CD4-positive, CD25-positive, alpha-beta regulatory T cell (primary cell): ENCODE measurements at regions not wholly inside any gene's neighbourhood (a gene's known extent, or its start where the extent isn't known, plus 50 kb on each side); places are given as distances from the start of the nearest gene placed in this dataset.
"Not testable (repeated sequence)": the region's sequence is repeated elsewhere in the genome, so short reads cannot be mapped to it uniquely, and the experiment has no call there.

Experiments
- ATAC-seq, 2 donors: fragments of 150-1000 bp; cut with Tn5 transposase; one replicate each; pipeline ENCODE4 v1.10.0; 2021; ENCODE audit warnings: low read depth in 2 of 2, moderate number of reproducible peaks in 2 of 2, moderate library complexity in 1 of 2
- DNase-seq, 3 donors: peaks; one replicate each; pipeline versions ENCODE4 v3.0.0 to v3.0.0-alpha.2; 2012 to 2022; ENCODE audit warnings: mixed read lengths in 1 of 3
- H3K27ac ChIP-seq: one replicate; pipeline ENCODE4 v1.7.0; 2013; ENCODE audit warnings: mild to moderate bottlenecking, low read length; ENCODE audit not compliant: insufficient read depth, poor library complexity, severe bottlenecking
- H3K27me3 ChIP-seq: one replicate; pipeline ENCODE4 v1.7.0; 2013; ENCODE audit warnings: low read length; ENCODE audit not compliant: control insufficient read depth, insufficient read depth
- H3K36me3 ChIP-seq: one replicate; pipeline ENCODE4 v1.7.0; 2013; ENCODE audit warnings: mild to moderate bottlenecking, low read length, moderate library complexity; ENCODE audit not compliant: control insufficient read depth, insufficient read depth
- H3K4me1 ChIP-seq: 2 replicates; pipeline ENCODE4 v1.7.0; 2013; ENCODE audit warnings: mild to moderate bottlenecking, low read length; ENCODE audit not compliant: insufficient read depth, control insufficient read depth, poor library complexity, severe bottlenecking
- H3K4me3 ChIP-seq: one replicate; pipeline ENCODE4 v1.7.0; 2013; ENCODE audit warnings: low read depth, mild to moderate bottlenecking, low read length, moderate library complexity
- H3K9me3 ChIP-seq, 2 experiments: 1 replicate in 1 of 2; 2 replicates in 1 of 2; pipeline ENCODE4 v1.7.0; 2013; ENCODE audit warnings: low read length in 2 of 2, mild to moderate bottlenecking in 1 of 2, moderate library complexity in 1 of 2; ENCODE audit not compliant: control insufficient read depth in 2 of 2
- H3K27ac Mint-ChIP-seq, 3 donors: one replicate each; pipeline ENCODE4 v1.8.0; 2020 to 2022; ENCODE audit warnings: mild to moderate bottlenecking in 3 of 3, mixed read lengths in 3 of 3, moderate library complexity in 2 of 3
- H3K27me3 Mint-ChIP-seq: one replicate; pipeline ENCODE4 v1.8.0; 2022; ENCODE audit warnings: mild to moderate bottlenecking, mixed read lengths
- H3K36me3 Mint-ChIP-seq: one replicate; pipeline ENCODE4 v1.8.0; 2020; ENCODE audit warnings: mixed read lengths
- H3K4me1 Mint-ChIP-seq, 4 donors: one replicate each; pipeline ENCODE4 v1.8.0; 2020 to 2022; ENCODE audit warnings: mixed read lengths in 4 of 4, mild to moderate bottlenecking in 1 of 4
- H3K4me3 Mint-ChIP-seq, 4 donors: one replicate each; pipeline ENCODE4 v1.8.0; 2020 to 2022; ENCODE audit warnings: mild to moderate bottlenecking in 4 of 4, mixed read lengths in 4 of 4, moderate library complexity in 3 of 4
- H3K9me3 Mint-ChIP-seq, 7 donors: one replicate each; pipeline ENCODE4 v1.8.0; 2020 to 2022; ENCODE audit warnings: mixed read lengths in 7 of 7, mild to moderate bottlenecking in 3 of 7, moderate library complexity in 2 of 7

DNA sequence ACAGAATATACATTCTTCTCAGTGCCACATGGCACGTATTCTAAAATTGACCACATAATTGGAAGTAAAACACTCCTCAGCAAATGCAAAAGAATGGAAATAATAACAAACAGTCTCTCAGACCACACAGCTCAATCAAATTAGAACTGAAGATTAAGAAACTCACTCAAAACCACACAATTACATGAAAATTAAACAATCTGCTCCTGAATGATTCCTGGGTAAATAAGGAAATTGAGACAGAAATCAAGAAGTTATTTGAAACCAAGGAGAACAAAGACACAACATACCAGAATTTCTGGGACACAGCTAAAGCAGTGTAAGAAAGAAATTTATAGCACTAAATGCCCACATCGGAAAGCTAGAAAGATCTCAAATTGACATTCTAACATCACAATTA lies 637.3 kb downstream of the ANKRD50 start:
- not testable (repeated sequence) for H3K27me3 ChIP-seq, ATAC-seq
- peaks cover 13 to 17% of the 10 kb centered on the region in 2 experiments for H3K9me3 ChIP-seq

GRCh38 chr4:124079174-124079780 lies 633.3 kb downstream of the ANKRD50 start:
- DNase-seq, result no peak
- Mint-ChIP-seq H3K4me1 (no peaks in the 10 kb centered on the region), H3K27me3 (no peaks in the 10 kb centered on the region), H3K27ac (peak overlapping the region in 1 of 3 donors; percentile 18), H3K9me3 (peaks cover 2 to 25% (median 10%) of the 10 kb centered on the region in 7 donors), H3K4me3 (no peak overlapping the region), H3K36me3 (no peaks in the 10 kb centered on the region)
- Histone ChIP-seq H3K9me3 (peaks cover 0 to 1% of the 10 kb centered on the region in 2 experiments), H3K4me1 (no peaks in the 10 kb centered on the region), H3K36me3 (no peaks in the 10 kb centered on the region), H3K27me3 (no peaks in the 10 kb centered on the region), H3K27ac (no peak overlapping the region), H3K4me3 (no peak overlapping the region)
- no peak for ATAC-seq

More for the DNA sequence above, 637.3 kb downstream of the ANKRD50 start:
- H3K27ac Mint-ChIP-seq, H3K36me3 ChIP-seq, H3K36me3 Mint-ChIP-seq, H3K27ac ChIP-seq, H3K4me3 ChIP-seq, DNase-seq, H3K4me1 Mint-ChIP-seq, H3K4me1 ChIP-seq, H3K27me3 Mint-ChIP-seq, H3K4me3 Mint-ChIP-seq: not testable (repeated sequence)
- peaks cover 3 to 46% (median 11%) of the 10 kb centered on the region in 7 donors for H3K9me3 Mint-ChIP-seq

DNA sequence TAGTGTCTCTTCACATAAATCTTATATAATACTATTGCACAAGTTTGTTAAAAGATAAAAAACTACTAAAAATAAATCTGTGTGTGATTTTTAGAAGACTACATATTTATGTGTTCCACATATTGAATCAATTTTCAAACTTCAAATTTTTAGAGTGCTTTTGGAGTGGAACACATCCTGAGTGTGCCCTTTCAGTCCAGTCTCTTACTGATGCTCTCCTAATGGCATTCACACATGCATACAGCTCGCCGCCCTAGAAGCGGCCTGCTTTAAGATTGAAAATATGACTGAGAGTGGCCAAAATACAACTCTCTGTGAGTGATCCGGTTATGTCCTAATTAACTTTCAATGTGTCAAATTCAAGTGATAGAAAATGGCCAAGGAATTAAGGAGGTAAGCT lies 628.8 kb downstream of the ANKRD50 start:
- H3K27me3 ChIP-seq, result no peaks in the 10 kb centered on the region
- no peaks in the 10 kb centered on the region for H3K9me3 ChIP-seq
- H3K4me3 Mint-ChIP-seq, result no peak overlapping the region
- no peaks in the 10 kb centered on the region for H3K36me3 Mint-ChIP-seq
- no peak overlapping the region for H3K4me3 ChIP-seq
- H3K27ac Mint-ChIP-seq, result no peak overlapping the region
- no peaks in the 10 kb centered on the region for H3K4me1 ChIP-seq
- H3K9me3 Mint-ChIP-seq, result peaks cover 2 to 14% (median 4%) of the 10 kb centered on the region in 7 donors
- no peak for DNase-seq
- no peaks in the 10 kb centered on the region for H3K4me1 Mint-ChIP-seq
- H3K27ac ChIP-seq, result no peak overlapping the region
- H3K36me3 ChIP-seq, result no peaks in the 10 kb centered on the region
- ATAC-seq, result no peak
- no peaks in the 10 kb centered on the region for H3K27me3 Mint-ChIP-seq

DNA sequence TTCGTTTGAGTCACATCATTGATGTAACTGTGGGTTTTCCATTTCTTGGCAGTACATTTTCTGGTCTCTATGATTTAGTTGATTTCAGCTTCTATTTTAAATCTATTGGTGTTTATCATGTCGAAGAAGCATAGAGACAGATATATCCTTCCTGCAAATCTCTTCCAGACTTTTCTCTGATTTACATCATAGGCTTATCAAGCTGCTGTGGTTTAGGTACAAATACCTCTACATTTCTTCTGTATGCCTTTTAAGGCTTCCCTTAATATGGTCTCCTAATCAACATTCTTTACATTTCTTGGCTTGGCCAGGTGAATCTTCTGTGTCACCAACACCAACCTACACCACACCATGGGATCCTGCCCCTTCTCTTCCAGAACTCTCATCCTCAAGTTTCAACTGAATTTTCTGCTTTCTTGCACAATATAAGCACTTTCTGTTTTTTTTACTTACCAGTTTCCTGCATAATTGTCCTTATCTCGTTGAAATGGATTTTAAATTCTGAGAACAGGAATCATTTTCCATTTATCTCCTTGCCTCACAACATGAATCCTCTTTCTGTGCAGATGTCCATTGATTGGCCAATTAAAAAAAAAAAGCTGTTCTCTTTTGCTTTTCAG lies 626.9 kb downstream of the ANKRD50 start:
- no peaks in the 10 kb centered on the region for H3K27me3 ChIP-seq
- Mint-ChIP-seq H3K9me3 (peaks cover 0 to 6% (median 2%) of the 10 kb centered on the region in 7 donors), H3K4me1 (no peaks in the 10 kb centered on the region), H3K27ac (no peak overlapping the region), H3K4me3 (no peak overlapping the region), H3K36me3 (no peaks in the 10 kb centered on the region), H3K27me3 (no peaks in the 10 kb centered on the region)
- H3K36me3 ChIP-seq, result no peaks in the 10 kb centered on the region
- H3K9me3 ChIP-seq, result no peaks in the 10 kb centered on the region
- H3K27ac ChIP-seq, result no peak overlapping the region
- ATAC-seq (no peak), DNase-seq (no peak)
- no peak overlapping the region for H3K4me3 ChIP-seq
- no peaks in the 10 kb centered on the region for H3K4me1 ChIP-seq

GRCh38 chr4:124090021-124090420 lies 622.5 kb downstream of the ANKRD50 start:
- Mint-ChIP-seq H3K4me3 (no peak overlapping the region), H3K27me3 (no peaks in the 10 kb centered on the region), H3K36me3 (no peaks in the 10 kb centered on the region), H3K27ac (no peak overlapping the region), H3K9me3 (peaks cover 0 to 19% (median 4%) of the 10 kb centered on the region in 7 donors), H3K4me1 (no peaks in the 10 kb centered on the region)
- no peaks in the 10 kb centered on the region for H3K9me3 ChIP-seq
- H3K4me3 ChIP-seq, result no peak overlapping the region
- no peaks in the 10 kb centered on the region for H3K4me1 ChIP-seq
- no peak overlapping the region for H3K27ac ChIP-seq
- no peaks in the 10 kb centered on the region for H3K27me3 ChIP-seq
- DNase-seq (no peak), ATAC-seq (no peak)
- no peaks in the 10 kb centered on the region for H3K36me3 ChIP-seq

DNA sequence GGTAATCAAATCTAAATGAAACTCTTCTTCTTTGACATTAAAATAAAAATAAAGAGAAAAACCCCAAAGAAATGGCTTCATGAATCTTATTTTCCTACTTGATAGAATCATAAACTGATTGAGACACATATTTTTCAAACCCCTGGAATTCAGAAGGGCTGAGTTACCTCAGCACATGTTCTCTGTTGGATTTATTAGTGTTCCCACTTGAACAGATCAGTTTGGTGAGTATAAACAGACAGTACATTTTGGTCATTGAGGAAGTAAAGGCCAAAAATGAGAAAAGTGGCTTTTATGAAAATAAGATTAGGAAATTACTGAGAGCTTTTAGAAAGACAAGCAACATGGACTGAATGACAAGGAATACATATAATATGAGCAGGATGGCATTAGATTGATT lies 620.4 kb downstream of the ANKRD50 start:
- Histone ChIP-seq H3K9me3 (no peaks in the 10 kb centered on the region), H3K4me3 (no peak overlapping the region), H3K4me1 (no peaks in the 10 kb centered on the region), H3K27me3 (no peaks in the 10 kb centered on the region), H3K27ac (no peak overlapping the region), H3K36me3 (no peaks in the 10 kb centered on the region)
- H3K27me3 Mint-ChIP-seq, result no peaks in the 10 kb centered on the region
- no peak overlapping the region for H3K27ac Mint-ChIP-seq
- no peaks in the 10 kb centered on the region for H3K36me3 Mint-ChIP-seq
- no peak overlapping the region for H3K4me3 Mint-ChIP-seq
- ATAC-seq (no peak), DNase-seq (no peak)
- H3K4me1 Mint-ChIP-seq, result no peaks in the 10 kb centered on the region
- H3K9me3 Mint-ChIP-seq, result peaks cover 0 to 14% (median 7%) of the 10 kb centered on the region in 7 donors

GRCh38 chr4:124092541-124092984 lies 620.0 kb downstream of the ANKRD50 start:
- H3K36me3 Mint-ChIP-seq, result no peaks in the 10 kb centered on the region
- no peaks in the 10 kb centered on the region for H3K27me3 ChIP-seq
- no peak overlapping the region for H3K27ac ChIP-seq
- peaks cover 0 to 14% (median 7%) of the 10 kb centered on the region in 7 donors for H3K9me3 Mint-ChIP-seq
- H3K4me3 Mint-ChIP-seq, result no peak overlapping the region
- H3K9me3 ChIP-seq, result no peaks in the 10 kb centered on the region
- no peaks in the 10 kb centered on the region for H3K27me3 Mint-ChIP-seq
- no peak overlapping the region for H3K27ac Mint-ChIP-seq
- H3K4me3 ChIP-seq, result no peak overlapping the region
- H3K4me1 ChIP-seq, result no peaks in the 10 kb centered on the region
- DNase-seq, result no peak
- no peaks in the 10 kb centered on the region for H3K36me3 ChIP-seq
- H3K4me1 Mint-ChIP-seq, result no peaks in the 10 kb centered on the region
- ATAC-seq, result no peak

DNA sequence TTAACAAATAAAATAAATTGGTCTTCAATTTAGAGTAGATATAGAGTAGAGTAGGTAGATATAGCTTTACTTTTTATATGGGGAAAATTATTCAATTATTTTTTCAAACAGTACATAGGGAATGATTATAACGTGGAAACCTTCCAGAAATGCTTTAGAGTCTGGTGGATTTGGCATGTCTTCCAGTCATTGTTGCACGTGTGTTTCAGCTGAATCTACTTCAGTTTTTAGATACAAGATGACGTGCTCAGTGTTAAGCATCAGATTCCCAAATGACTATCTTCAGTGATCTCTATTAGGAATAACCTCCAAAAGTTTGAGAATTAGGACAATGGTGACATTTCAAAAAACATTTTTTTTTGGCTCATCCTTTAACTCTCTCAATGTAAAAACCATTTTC lies 616.9 kb downstream of the ANKRD50 start:
- Histone ChIP-seq H3K4me3 (no peak overlapping the region), H3K4me1 (no peaks in the 10 kb centered on the region), H3K9me3 (no peaks in the 10 kb centered on the region), H3K27me3 (no peaks in the 10 kb centered on the region), H3K36me3 (no peaks in the 10 kb centered on the region), H3K27ac (no peak overlapping the region)
- Mint-ChIP-seq H3K36me3 (no peaks in the 10 kb centered on the region), H3K27me3 (no peaks in the 10 kb centered on the region), H3K27ac (no peak overlapping the region), H3K4me3 (no peak overlapping the region), H3K4me1 (no peaks in the 10 kb centered on the region), H3K9me3 (peaks cover 0 to 14% (median 7%) of the 10 kb centered on the region in 7 donors)
- DNase-seq, result no peak
- ATAC-seq, result no peak
